ENCODE measurements at regions not wholly inside any gene's neighbourhood (a gene's known extent, or its start where the extent isn't known, plus 50 kb on each side); places are given as distances from the start of the nearest gene placed in this dataset.

DNA sequence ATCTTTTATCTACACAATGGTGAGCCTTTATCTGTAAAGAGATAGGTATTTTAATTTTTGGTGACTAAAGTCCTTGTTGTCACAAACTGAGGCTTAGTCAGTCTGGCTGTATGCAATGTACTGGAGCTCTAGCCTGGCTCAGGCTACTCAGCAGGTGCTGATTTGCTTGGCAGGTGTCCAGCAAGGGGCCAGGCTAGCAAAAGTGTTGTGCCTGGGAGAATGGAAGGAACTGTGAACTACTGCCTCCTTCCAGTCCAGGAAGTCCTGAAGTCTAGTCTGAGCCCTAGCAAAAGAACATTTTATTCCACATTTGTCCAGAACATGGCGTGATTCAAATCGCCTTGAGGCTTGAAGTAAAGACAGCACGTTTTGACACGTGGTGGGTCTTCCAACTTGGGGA lies 260.5 kb downstream of the CCDC85A start:
- DNase-seq: peak in 1 of 56 donors; percentile 3

DNA sequence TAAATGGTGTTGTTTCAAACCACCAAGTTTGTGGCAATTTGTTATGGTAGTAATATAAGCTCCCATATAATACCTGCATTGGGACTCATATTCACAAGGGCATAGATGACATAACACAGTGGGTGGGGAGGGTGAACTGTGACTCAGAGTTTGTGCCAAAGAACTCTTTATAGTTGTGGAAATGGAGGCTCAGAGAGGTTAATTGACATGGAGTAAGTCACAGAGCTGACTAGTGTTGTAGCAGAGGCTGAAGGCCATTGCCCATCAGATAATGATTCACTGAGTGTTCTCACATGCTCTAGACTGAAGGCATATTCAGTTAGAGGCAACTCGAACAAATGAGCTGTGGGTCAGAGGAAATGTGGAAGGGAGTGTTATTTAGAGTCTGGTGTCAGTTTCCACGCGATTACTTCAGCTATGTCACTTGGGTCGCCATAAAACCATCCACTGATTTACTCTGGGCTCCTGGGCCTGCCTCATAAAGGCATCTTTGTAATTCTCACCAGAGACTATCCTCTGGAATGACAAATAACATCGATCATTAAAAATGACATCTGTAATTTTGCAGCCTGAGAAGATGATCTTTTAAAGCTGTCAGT lies 264.7 kb downstream of the CCDC85A start:
- DNase-seq: no peak

DNA sequence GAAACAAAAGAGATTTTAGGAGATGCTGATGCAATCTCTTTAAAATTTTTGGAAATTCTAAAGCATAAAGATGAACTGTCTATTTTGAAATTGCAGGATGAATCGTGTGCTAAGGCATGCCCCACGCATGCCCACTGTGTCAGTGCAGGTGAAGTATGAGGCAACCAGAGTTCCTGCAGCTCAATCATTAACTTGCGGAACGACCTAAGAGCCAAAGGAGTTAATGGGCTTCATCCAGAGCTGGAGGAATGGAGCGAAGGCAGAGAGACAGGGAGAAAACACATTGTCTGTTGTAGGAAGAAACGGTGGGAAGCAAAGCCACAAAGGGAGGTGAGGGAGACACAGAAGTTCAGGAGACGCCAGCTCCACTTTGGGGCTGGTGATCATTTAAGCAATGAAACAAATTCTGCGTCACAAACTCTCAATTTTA lies 265.2 kb downstream of the CCDC85A start:
- no peak for DNase-seq

DNA sequence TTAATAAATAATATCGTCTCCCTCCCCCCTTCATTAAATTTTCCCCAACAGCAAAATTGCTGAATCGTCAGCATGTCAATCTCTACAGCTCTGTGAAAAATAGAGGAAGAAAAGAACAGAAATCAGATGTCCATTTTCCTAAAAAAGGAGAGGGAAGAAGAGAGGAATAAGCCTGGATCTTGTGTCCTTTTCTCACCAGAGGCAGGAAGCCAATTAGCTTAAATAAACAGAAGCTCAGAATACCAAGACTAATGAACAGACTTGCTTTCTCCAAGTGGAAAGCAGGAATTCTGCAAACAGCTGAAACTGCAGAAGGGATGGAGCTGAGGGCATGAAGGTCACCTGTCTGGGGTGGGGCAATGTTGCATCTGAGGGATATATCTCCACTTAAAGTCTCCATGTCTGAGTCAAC lies 265.7 kb downstream of the CCDC85A start:
- no peak for DNase-seq

- DNase-seq: no peak
Observed at GRCh38 chr2:56450047-56450446, 266.3 kb downstream of the CCDC85A start.

DNA sequence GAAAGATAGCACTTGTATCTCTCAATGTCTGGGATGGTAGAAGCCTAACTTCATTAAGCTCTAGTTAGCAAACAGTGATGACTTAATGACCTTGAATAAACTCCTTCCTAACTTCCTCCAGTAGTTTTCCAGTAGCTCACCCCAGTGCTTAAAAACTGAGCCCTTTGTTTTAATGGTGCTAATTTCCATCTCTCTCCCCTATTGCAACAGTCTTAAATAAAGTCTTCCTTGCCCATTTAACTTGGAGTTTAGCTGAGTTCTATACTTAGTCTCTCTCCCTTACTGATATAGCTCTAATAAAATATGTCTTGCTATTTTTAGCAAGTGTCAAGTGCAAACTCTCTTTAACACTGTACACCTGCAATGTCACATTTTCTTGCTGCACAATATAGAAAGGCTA lies 267.0 kb downstream of the CCDC85A start:
- no peak for DNase-seq

- DNase-seq: no peak
Observed at GRCh38 chr2:56455642-56456041, 271.9 kb downstream of the CCDC85A start.

GRCh38 chr2:56456791-56457190 lies 273.0 kb downstream of the CCDC85A start:
- no peak for DNase-seq

DNA sequence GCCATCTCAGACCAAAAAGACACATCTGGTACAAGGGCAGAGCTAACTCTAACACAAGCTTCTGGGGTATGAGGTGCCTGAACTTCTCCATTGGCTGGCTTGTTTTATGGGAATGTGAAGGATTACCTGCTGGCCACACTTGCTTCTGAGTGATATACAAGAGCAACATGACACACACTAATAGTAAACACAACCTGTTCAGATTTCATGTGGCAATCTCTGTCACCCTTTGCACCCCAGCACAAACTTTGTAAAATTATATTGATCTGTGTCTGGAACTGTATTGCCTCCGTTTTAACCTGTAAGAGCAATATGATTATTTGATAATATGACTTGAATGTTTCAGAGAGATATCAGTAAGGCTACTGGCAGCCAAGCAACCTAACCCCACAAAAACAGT lies 276.7 kb downstream of the CCDC85A start:
- DNase-seq: no peak

DNA sequence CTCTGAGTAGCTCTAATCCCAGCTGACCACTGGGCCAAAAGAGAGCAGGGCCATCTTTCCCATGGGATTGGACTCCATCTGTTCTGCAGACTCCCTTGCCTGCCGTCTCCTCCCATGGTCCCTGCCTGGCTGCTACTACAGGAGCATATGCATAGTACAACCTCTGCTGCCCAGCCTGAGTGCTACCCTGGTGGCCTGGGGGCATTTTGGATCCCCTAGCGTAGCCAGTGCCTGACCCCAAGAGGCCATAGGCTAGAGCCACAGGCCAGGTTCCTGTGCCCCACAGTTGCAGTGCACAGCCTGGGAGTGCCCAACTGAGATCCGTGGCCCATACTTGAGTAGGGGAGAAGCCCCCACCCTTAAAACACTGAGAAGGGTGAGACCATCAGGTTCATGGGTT lies 280.3 kb downstream of the CCDC85A start:
- no peak for DNase-seq

- no peak for DNase-seq
Observed at GRCh38 chr2:56464613-56465012, 280.8 kb downstream of the CCDC85A start.

DNA sequence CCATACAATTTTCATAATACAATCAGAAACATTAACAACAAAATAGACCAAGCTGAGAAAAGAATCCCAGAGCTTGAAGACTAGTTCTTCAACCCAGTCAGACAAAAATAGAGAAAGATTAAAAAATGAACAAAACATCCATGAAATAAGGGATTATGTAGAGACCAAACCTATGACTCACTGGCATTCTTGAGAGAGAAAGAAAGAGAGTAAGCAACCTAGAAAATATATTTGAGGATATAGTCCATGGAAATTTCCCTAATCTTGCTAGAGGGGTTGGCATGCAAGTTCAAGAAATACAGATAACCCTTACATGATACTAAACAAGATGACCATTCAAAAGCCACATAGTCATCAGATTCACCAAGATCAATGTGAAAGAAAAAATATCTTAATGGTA lies 281.7 kb downstream of the CCDC85A start:
- no peak for DNase-seq

DNA sequence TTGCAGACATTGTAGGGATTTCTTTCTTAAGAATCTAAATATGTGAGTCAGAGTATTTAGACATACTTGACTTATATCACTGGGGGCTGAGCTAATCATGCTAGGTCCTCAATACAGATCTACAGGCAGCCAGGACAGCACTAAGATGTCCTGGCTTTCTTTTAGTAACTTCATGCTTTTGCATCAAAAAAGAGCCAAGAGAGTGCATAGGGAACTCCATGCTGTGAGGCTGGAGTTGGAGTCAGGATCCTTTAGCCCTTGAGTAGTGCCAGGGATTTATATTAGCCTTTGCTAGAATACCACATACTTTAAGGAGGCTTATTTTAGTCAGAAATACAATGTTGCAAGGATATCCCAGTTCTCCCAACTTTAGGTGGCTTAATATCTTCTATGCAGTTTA lies 289.7 kb downstream of the CCDC85A start:
- no peak for DNase-seq

DNA sequence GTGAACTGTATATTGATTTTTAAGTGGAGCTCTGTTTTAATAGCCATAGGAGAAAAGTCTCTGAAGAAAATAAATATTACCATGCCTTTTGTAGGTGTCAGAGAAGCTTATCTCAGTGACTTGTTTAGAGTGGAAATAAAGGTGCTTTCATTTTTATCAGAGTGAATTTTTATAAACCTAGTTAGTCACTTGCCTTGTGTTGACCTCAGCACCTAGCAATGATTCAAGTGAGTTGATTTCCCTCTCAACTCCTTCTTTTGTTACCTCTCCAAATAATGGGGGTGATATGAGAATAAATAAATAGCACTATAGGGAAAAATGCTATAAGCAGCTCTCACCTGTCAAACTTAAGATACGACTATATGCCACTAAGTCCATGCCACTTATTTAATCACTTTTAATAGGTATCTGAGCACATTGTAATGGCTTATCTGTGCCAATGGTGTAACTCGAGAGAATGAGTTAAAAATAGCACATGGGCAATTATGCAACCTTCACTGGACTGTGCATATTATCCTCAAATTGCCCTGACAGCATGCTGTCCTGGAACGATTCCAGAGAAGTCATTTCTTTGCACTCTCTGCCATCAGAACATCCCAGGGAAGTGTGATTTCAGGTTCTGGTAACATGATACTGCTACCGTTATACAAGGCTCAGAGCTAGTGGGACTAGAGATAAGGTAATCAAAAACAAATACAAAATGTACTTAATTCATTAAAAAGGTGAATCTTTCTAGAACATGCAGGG lies 290.8 kb downstream of the CCDC85A start:
- DNase-seq: no peak

DNA sequence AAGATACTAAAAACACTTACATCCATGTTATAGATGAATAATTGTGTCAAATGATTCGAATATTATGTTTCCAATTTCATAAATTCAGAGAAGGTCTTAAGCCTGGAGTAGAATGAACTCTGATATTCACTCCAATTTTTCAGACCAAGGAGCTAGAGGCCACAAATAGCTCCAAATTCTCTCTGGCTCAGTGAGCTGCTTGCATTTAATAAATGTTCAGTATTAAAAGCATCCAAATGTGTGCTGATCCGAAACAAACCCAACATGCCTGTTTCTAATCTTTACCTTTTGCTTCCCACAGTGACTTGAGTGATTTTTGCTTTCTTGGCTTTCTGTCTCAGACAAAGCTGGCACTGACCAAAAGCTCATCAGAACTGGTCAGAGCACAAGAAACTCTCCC lies 291.4 kb downstream of the CCDC85A start:
- DNase-seq: no peak

DNA sequence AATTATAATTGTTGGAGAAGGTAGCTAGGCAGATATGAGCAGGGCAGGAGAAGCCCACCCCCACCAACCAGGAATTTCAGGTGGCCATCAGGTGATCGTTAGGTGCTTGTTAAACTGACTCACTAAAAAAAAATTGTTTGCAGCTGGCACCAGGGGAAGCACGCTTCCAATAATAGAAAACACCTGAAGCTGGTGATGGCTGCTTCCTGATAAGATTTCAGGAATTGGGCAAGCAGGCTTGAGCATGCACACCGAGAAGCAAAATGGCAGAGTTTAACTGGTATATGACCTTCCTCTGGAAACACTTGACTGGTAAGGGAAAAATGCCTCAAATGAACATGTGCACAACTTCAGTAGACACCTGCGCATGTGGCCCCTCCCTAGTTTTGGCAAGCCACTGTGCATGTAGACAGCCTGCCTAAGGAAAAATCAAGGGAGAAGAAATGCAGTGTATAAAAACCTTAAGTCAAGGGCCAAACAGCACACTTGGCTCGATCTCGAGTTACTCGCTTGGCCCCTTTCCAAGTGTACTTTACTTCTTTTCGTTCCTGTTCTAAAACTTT lies 292.8 kb downstream of the CCDC85A start:
- DNase-seq: no peak

- no peak for DNase-seq
Observed at GRCh38 chr2:56478027-56478426, 294.2 kb downstream of the CCDC85A start.

DNA sequence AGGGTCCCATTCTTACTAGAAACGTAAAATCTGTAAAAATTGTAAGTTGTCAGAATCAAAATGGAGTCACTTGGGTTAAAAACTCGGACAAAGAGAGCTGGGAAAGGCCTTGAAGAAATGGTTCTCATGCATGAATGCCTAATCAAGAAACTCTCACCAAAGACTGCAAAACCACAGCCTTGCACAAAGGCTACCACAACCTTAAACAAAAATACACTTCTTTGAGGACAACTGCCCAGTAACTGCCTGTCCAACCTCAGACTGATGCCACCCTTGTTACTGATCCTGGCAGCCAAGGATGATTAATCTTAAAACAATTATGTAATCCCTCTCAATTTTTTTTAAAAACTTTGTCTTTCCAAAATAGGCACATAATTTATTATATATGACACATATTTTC lies 299.3 kb downstream of the CCDC85A start:
- DNase-seq: no peak

DNA sequence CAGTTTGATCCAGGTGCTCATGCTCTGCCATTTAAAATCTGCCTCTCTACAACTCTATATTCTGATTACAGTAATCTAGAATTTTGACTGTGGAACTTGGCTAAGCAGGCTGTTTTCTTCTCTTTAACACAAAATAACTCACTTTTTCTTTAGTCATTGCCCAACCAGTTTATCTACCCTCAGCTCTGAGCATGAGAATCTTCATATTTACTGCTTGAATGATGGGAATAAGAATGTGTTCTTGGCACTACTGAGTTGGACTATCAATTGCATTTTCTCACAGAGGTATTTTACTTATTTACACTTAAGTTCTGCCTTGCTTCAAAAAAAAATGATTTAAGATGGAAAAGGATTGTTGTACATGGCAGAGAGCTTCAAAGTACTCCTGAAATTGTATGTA lies 301.1 kb downstream of the CCDC85A start:
- DNase-seq: no peak

DNA sequence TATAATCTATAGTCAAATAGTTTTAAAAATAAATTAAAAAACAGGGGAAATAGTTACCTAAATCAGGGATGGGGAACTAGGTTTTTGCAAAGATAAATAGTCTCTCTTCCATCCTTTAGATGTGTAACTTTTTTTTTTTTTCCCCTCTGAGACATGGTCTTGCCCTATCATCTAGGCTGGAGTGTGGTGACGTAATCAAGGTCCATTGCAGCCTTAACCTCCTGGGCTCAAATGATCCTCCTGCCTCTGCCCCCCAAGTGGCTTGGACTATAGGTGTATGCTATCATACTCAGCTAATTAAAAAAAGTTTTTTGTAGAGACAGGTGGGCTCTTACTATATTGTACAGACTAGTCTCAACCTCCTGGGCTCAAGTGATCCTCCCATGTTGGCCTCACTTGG lies 316.5 kb downstream of the CCDC85A start:
- no peak for DNase-seq

GRCh38 chr2:56502616-56503015 lies 318.8 kb downstream of the CCDC85A start:
- DNase-seq: no peak

DNA sequence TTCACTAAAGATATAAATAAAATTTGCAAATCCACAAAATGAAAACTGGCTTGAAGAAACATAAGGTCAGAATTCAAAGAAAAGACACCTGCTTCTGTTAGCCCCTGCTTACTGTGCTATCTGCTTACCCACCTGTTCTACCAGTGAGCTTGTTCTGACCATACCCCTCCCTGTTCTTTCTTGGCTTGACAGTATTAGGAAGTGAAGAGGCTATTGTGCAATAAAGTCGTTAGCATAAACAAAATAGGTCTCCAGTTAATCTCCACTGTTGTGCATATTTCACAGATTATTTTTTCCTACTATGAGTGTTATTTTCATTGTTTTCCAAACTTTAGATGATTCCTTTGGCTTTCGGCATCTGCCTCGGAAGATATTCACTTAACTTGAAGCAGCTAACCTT lies 322.1 kb downstream of the CCDC85A start:
- DNase-seq: no peak

- DNase-seq: no peak
Observed at GRCh38 chr2:56508662-56509061, 324.9 kb downstream of the CCDC85A start.

Data from amygdala (tissue), 56 donors.